HL-60 (cell line): ENCODE measurements at regions not wholly inside any gene's neighbourhood (a gene's known extent, or its start where the extent isn't known, plus 50 kb on each side); places are given as distances from the start of the nearest gene placed in this dataset.

Experiments used
- GABPA ChIP-seq: IDR thresholded peaks from 2 replicates; pipeline ENCODE4 v1.6.1; 2012; ENCODE audit warnings: low read depth
- POLR2AphosphoS5 ChIP-seq: IDR thresholded peaks from 2 replicates; pipeline ENCODE4 v1.6.1; 2012; ENCODE audit warnings: low read depth
- TF ChIP-seq, protein P1 (sequence below): IDR thresholded peaks from 2 replicates; pipeline ENCODE4 v1.6.1; 2012; ENCODE audit warnings: low read depth; ENCODE audit not compliant: insufficient replicate concordance
- TF ChIP-seq, protein P2 (sequence below): IDR thresholded peaks from one replicate; pipeline ENCODE4 v1.5.1; 2011; ENCODE audit warnings: low read length, control low read depth, inconsistent platforms; ENCODE audit not compliant: insufficient read depth

DNA sequence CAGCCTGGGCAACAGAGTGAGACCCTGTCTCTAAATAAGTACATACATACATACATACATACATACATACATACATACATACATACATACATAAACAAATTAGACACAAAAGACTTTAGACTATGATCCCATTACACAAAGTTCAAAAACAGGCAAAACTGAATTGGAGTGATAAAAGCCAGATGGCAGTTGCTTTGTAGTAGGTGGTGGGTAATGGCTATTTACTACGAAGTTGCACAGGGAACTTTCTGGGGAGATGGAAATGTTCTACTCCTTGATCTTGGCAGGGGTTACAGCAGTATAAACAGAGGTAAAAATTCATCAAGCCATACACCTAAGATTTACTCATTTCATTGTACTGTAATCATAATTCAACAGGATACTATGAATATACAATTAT, 63.7 kb upstream of the HRH1 start:
- TF ChIP-seq, protein P1, sequence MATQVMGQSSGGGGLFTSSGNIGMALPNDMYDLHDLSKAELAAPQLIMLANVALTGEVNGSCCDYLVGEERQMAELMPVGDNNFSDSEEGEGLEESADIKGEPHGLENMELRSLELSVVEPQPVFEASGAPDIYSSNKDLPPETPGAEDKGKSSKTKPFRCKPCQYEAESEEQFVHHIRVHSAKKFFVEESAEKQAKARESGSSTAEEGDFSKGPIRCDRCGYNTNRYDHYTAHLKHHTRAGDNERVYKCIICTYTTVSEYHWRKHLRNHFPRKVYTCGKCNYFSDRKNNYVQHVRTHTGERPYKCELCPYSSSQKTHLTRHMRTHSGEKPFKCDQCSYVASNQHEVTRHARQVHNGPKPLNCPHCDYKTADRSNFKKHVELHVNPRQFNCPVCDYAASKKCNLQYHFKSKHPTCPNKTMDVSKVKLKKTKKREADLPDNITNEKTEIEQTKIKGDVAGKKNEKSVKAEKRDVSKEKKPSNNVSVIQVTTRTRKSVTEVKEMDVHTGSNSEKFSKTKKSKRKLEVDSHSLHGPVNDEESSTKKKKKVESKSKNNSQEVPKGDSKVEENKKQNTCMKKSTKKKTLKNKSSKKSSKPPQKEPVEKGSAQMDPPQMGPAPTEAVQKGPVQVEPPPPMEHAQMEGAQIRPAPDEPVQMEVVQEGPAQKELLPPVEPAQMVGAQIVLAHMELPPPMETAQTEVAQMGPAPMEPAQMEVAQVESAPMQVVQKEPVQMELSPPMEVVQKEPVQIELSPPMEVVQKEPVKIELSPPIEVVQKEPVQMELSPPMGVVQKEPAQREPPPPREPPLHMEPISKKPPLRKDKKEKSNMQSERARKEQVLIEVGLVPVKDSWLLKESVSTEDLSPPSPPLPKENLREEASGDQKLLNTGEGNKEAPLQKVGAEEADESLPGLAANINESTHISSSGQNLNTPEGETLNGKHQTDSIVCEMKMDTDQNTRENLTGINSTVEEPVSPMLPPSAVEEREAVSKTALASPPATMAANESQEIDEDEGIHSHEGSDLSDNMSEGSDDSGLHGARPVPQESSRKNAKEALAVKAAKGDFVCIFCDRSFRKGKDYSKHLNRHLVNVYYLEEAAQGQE, result no peak
- TF ChIP-seq, protein P2, sequence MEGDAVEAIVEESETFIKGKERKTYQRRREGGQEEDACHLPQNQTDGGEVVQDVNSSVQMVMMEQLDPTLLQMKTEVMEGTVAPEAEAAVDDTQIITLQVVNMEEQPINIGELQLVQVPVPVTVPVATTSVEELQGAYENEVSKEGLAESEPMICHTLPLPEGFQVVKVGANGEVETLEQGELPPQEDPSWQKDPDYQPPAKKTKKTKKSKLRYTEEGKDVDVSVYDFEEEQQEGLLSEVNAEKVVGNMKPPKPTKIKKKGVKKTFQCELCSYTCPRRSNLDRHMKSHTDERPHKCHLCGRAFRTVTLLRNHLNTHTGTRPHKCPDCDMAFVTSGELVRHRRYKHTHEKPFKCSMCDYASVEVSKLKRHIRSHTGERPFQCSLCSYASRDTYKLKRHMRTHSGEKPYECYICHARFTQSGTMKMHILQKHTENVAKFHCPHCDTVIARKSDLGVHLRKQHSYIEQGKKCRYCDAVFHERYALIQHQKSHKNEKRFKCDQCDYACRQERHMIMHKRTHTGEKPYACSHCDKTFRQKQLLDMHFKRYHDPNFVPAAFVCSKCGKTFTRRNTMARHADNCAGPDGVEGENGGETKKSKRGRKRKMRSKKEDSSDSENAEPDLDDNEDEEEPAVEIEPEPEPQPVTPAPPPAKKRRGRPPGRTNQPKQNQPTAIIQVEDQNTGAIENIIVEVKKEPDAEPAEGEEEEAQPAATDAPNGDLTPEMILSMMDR, result no peak
- no peak for TF ChIP-seq POLR2AphosphoS5
- no peak for TF ChIP-seq GABPA
